ENCODE measurements at regions not wholly inside any gene's neighbourhood (a gene's known extent, or its start where the extent isn't known, plus 50 kb on each side); places are given as distances from the start of the nearest gene placed in this dataset.

- H3K27ac ChIP-seq (ENCODE audit: extremely low read depth, low read depth, low read length), result no peak overlapping the region
- ChIA-PET POLR2A (no interaction called here), CTCF (no interaction called here)
- H3K36me3 ChIP-seq (ENCODE audit: control insufficient read depth in 2 of 2, insufficient read depth in 1 of 2, low read length in 2 of 2), result no peaks in the 10 kb centered on the region
- no peak overlapping the region for H3K4me3 ChIP-seq (ENCODE audit: low read depth, low read length)
- H3K9me3 ChIP-seq (ENCODE audit: control insufficient read depth, insufficient read depth, low read depth, low read length), result no peaks in the 10 kb centered on the region
- H3K4me1 ChIP-seq (ENCODE audit: control insufficient read depth, insufficient read depth, low read length), result no peaks in the 10 kb centered on the region
- TF ChIP-seq SCRT2 (tag by site-specific recombination; IDR thresholded peaks at IDR 0.05) (no peak), ZNF391 (tag by site-specific recombination; IDR thresholded peaks at IDR 0.05; ENCODE audit: borderline replicate concordance, low read depth) (no peak), YY1 (tag by site-specific recombination; IDR thresholded peaks at IDR 0.05) (no peak), TCF7L2 (IDR thresholded peaks at IDR 0.05; ENCODE audit: borderline replicate concordance, low read depth, low read length) (peak; percentile 46; the same call in 1 of the 2 replicates), HIC1 (tag by site-specific recombination; IDR thresholded peaks at IDR 0.05) (no peak), ZNF221 (tag by site-specific recombination; IDR thresholded peaks at IDR 0.05; ENCODE audit: borderline replicate concordance) (no peak), ZNF174 (tag by site-specific recombination; IDR thresholded peaks at IDR 0.05) (no peak)
Observed at GRCh38 chr12:83465632-83466031, 778.9 kb downstream of the TMTC2 start.

GRCh38 chr12:83462419-83462818 lies 775.7 kb downstream of the TMTC2 start:
- ChIA-PET POLR2A (no interaction called here), CTCF (no interaction called here)
- Histone ChIP-seq H3K4me3 (ENCODE audit: low read depth, low read length) (no peak overlapping the region), H3K4me1 (ENCODE audit: control insufficient read depth, insufficient read depth, low read length) (no peaks in the 10 kb centered on the region), H3K9me3 (ENCODE audit: control insufficient read depth, insufficient read depth, low read depth, low read length) (no peaks in the 10 kb centered on the region), H3K27ac (ENCODE audit: extremely low read depth, low read depth, low read length) (no peak overlapping the region), H3K36me3 (ENCODE audit: control insufficient read depth in 2 of 2, insufficient read depth in 1 of 2, low read length in 2 of 2) (no peaks in the 10 kb centered on the region)
- no peak for TF ChIP-seq EGR2 (tag by site-specific recombination; IDR thresholded peaks at IDR 0.05; ENCODE audit: low read depth)
- TF ChIP-seq ZFP37 (tag by site-specific recombination; IDR thresholded peaks at IDR 0.05), result no peak
- TF ChIP-seq PRDM1 (tag by site-specific recombination; IDR thresholded peaks at IDR 0.05), result no peak

GRCh38 chr12:83461336-83461935 lies 774.7 kb downstream of the TMTC2 start:
- TF ChIP-seq ZNF10 (tag by site-specific recombination; IDR thresholded peaks at IDR 0.05) (no peak), ZNF629 (tag by site-specific recombination; IDR thresholded peaks at IDR 0.05) (no peak), ZNF623 (tag by site-specific recombination; IDR thresholded peaks at IDR 0.05) (no peak), MYNN (tag by site-specific recombination; IDR thresholded peaks at IDR 0.05; ENCODE audit: borderline replicate concordance) (no peak), SCRT1 (tag by site-specific recombination; IDR thresholded peaks at IDR 0.05; ENCODE audit: borderline replicate concordance) (no peak), ZNF266 (tag by site-specific recombination; IDR thresholded peaks at IDR 0.05; ENCODE audit: low read depth) (no peak), RBAK (tag by site-specific recombination; IDR thresholded peaks at IDR 0.05) (no peak), ZBTB17 (tag by site-specific recombination; IDR thresholded peaks at IDR 0.05) (no peak), ZNF580 (tag by site-specific recombination; IDR thresholded peaks at IDR 0.05) (no peak), ZNF692 (tag by site-specific recombination; IDR thresholded peaks at IDR 0.05) (no peak), ZNF292 (tag by site-specific recombination; IDR thresholded peaks at IDR 0.05; ENCODE audit: borderline replicate concordance, low read depth) (no peak), ZNF707 (tag by site-specific recombination; IDR thresholded peaks at IDR 0.05) (no peak), INSM2 (tag by site-specific recombination; IDR thresholded peaks at IDR 0.05) (no peak), ZNF558 (tag by site-specific recombination; IDR thresholded peaks at IDR 0.05) (no peak), ZNF37A (tag by site-specific recombination; IDR thresholded peaks at IDR 0.05) (no peak), MEIS1 (CRISPR knock-in tag; IDR thresholded peaks at IDR 0.05; ENCODE audit: borderline replicate concordance) (no peak)
- Histone ChIP-seq H3K4me3 (ENCODE audit: low read depth, low read length) (no peak overlapping the region), H3K27ac (ENCODE audit: extremely low read depth, low read depth, low read length) (no peak overlapping the region), H3K4me1 (ENCODE audit: control insufficient read depth, insufficient read depth, low read length) (no peaks in the 10 kb centered on the region), H3K36me3 (ENCODE audit: control insufficient read depth in 2 of 2, insufficient read depth in 1 of 2, low read length in 2 of 2) (no peaks in the 10 kb centered on the region), H3K9me3 (ENCODE audit: control insufficient read depth, insufficient read depth, low read depth, low read length) (no peaks in the 10 kb centered on the region)
- POLR2A ChIA-PET, result no interaction called here
- CTCF ChIA-PET, result interaction anchor here (0.6 kb wide), 1 partner anchor 1025 kb away, joined by 4 read pairs; no protein-coding TSS in a partner anchor
